Activated T-helper 1 cell treated with anti-CD3 and anti-CD28 coated beads, Interleukin-12 subunit alpha, Interleukin-12 subunit beta, Interleukin-2, Interleukin-4 antibody, amounts not matched to agents 30 ng/mL and 10 ng/mL and 1 ng/mL, durations not matched to agents 14 hours and 24 hours and 36 hours (primary cell): ENCODE measurements at regions not wholly inside any gene's neighbourhood (a gene's known extent, or its start where the extent isn't known, plus 50 kb on each side); places are given as distances from the start of the nearest gene placed in this dataset.
A peak's percentile ranks its signal among the peaks of the same experiment; 100 is the strongest.

Source experiments
- DNase-seq: peaks from one replicate; pipeline ENCODE4 v3.0.0; 2021; ENCODE audit warnings: low spot score
- H3K27ac Mint-ChIP-seq: one replicate; pipeline ENCODE4 v1.8.0; 2021; ENCODE audit warnings: mild to moderate bottlenecking, mixed read lengths
- H3K27me3 Mint-ChIP-seq: one replicate; pipeline ENCODE4 v1.8.0; 2022; ENCODE audit warnings: mild to moderate bottlenecking, moderate library complexity, mixed read lengths; ENCODE audit not compliant: insufficient read depth
- H3K36me3 Mint-ChIP-seq: one replicate; pipeline ENCODE4 v1.8.0; 2021; ENCODE audit warnings: low read depth, mixed read lengths
- H3K4me1 Mint-ChIP-seq: one replicate; pipeline ENCODE4 v1.8.0; 2021; ENCODE audit warnings: low read depth, mixed read lengths
- H3K4me3 Mint-ChIP-seq: one replicate; pipeline ENCODE4 v1.8.0; 2021; ENCODE audit warnings: mild to moderate bottlenecking, moderate library complexity, mixed read lengths
- H3K9me3 Mint-ChIP-seq: one replicate; pipeline ENCODE4 v1.8.0; 2021; ENCODE audit warnings: mixed read lengths
- intact Hi-C: fragments of 100-400 bp; cut with micrococcal nuclease; formaldehyde crosslinking; loops from one replicate; pipeline ENCODE4 v1.15.1; 2024

DNA sequence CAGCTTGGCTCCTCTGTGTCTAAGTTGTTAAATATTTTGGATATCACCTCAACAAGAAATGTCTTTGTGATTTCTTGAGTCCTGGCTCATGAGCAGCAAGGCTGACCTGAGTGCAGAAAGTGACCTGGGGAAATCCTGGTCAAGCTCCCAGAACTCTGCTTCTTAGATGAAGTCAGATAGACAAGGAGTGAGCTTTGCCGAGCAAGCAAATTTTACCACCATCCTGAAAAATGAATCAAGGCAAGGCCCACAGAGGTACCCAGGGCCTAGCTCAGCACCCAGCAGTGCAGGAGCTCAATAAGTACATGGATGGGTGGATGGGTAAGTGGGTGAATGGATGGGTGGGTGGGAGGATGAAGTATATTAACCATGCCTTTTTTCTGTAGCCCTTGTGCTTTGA is 291.8 kb downstream of the UACA start:
- Mint-ChIP-seq H3K36me3 (peaks cover 4% of the 10 kb centered on the region), H3K4me1 (peaks cover 36% of the 10 kb centered on the region), H3K4me3 (no peak overlapping the region), H3K27me3 (peaks cover 77% of the 10 kb centered on the region), H3K27ac (no peak overlapping the region), H3K9me3 (no peaks in the 10 kb centered on the region)
- intact Hi-C loops: no loop called here
- no peak for DNase-seq

DNA sequence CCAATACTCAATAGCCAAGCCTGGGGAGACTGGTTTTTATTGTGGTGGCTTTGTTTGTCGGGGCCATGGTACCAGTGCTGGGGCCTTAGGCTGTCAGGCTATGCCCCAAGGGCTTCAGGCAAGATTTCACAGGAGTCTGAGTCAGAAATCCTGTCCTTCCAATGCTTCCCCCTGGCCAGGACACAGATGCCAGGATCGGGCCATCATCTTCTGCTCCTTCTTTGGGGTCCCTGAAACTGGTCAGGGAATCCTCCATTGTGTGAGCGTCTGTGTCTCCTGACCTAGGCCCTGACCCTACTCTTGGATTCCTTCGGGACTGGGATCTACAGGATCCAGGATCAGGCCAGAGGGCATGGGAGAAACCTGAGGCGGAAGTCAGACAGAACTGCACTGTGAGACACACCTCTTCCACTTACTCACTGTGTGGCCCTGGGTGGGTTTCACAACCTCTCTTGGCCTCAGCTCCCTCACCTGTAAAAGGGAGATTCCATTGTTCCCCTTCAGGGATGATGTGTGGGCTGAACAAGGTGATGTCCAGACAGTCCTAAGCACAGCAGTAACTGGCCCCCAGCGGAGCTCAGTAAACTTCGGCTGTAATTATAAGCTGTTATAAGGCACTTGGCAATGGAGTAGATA is 292.7 kb downstream of the UACA start:
- intact Hi-C loops: no loop called here
- Mint-ChIP-seq H3K9me3 (no peaks in the 10 kb centered on the region), H3K36me3 (peaks cover 1% of the 10 kb centered on the region), H3K27me3 (peaks cover 70% of the 10 kb centered on the region), H3K4me1 (peaks cover 28% of the 10 kb centered on the region), H3K4me3 (no peak overlapping the region), H3K27ac (no peak overlapping the region)
- DNase-seq: no peak

DNA sequence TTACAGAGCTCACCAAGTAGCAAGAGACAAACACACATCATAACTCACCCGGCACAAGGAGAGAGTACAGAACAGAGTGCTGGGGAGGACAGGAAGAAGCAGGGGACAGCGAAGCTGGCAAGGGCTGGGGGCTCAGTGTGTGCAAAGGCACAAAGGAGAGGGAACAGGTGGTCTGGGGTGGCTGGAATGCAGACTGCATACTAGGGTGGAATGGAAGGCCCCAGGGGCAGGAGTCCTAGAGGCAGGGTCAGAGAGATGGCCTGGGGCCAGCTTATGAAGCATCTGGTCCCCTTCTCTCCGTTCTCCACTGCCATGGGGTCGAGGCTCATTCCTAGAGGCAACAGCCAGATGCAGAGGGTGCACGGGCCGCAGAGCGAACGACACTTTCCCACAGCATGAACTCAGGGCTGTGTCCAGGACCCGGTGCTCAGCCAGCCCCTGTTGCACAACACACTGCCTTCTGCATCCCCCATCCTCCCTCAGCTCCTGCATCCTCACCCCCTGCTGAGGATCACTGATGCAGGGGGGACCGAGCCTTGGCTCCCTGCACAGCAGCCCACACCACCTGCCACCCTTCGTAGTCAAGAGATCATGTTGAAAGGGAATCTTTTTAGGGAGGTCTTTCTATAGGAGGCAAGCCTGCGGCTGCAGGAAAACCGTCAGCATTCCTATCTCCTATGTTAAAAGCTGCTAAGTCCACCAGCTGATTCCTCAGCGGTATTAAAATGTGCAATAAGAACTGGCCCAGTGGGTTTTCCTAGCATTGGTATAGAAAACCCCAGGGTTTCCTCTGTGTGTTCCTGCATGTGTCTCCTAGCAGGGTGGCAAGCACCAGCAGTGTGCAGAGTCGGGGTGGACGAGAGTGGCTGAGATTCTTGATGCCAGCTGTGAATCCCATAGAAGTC is 293.5 kb downstream of the UACA start:
- peaks cover 69% of the 10 kb centered on the region for H3K27me3 Mint-ChIP-seq
- intact Hi-C loops: no loop called here
- no peak overlapping the region for H3K4me3 Mint-ChIP-seq
- peak overlapping the region; percentile 7 for H3K27ac Mint-ChIP-seq
- H3K36me3 Mint-ChIP-seq: peaks cover 1% of the 10 kb centered on the region
- peaks cover 20% of the 10 kb centered on the region for H3K4me1 Mint-ChIP-seq
- H3K9me3 Mint-ChIP-seq: no peaks in the 10 kb centered on the region
- DNase-seq: no peak

DNA sequence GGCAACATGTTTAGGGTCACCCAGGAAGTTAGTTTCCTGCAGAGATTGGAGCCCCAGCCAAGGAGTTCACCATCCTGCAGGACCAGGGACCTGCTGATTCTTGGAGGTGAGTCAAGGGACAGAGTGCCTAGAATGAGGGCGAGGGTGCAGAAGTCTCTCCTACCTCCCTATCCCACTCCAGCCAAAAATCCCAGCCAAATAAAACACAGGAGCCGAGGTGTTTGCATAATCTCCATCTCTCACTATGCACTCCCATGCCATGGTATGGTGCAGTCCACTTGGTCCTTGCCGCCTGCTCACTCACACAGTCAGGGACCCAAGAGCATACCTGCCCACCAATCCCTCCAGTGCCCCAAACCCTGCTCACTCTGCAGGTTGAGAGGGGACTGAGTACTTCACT is 294.2 kb downstream of the UACA start:
- Mint-ChIP-seq H3K4me1 (peaks cover 14% of the 10 kb centered on the region), H3K36me3 (no peaks in the 10 kb centered on the region), H3K27ac (peak overlapping the region; percentile 7), H3K4me3 (no peak overlapping the region), H3K27me3 (peaks cover 72% of the 10 kb centered on the region), H3K9me3 (no peaks in the 10 kb centered on the region)
- DNase-seq: no peak
- intact Hi-C loops: no loop called here

DNA sequence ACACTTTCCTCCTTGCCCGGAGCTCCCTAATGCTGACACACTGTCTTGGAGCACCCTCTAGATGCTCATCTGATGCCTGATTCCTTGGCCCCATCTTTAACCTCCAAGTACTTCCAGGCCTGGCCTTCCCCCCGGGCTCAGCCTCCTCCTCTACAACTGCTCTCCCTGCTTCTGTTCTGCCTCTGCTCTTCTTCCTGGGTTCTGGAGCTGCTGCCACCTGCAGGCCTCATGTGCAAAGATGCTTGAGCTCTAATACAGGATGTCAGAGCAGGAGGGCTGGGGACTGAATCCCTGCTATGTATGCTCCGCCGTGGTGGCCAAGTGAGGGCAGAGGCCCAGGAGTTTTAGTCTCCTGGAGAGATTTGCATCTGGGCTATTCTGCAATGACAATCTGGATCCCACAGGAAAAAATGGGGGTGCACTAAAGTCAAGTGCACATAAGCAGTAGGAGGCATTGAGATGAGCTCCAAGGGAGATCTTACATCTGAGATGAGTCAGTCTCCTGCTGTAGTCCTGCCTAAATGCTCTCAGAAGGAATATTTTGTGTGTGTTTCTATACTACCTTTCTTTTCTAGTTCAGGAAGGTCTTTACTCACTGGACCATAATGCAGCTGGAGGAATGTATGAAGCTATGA is 296.3 kb downstream of the UACA start:
- peaks cover 7% of the 10 kb centered on the region for H3K4me1 Mint-ChIP-seq
- intact Hi-C loops: loop anchor here (1.0 to 2.0 kb wide), 2 partner anchors 890 to 992 kb away; no protein-coding TSS in a partner anchor
- peak; percentile 41 for DNase-seq
- no peak overlapping the region for H3K4me3 Mint-ChIP-seq
- no peak overlapping the region for H3K27ac Mint-ChIP-seq
- peaks cover 71% of the 10 kb centered on the region for H3K27me3 Mint-ChIP-seq
- H3K9me3 Mint-ChIP-seq: no peaks in the 10 kb centered on the region
- H3K36me3 Mint-ChIP-seq: no peaks in the 10 kb centered on the region

DNA sequence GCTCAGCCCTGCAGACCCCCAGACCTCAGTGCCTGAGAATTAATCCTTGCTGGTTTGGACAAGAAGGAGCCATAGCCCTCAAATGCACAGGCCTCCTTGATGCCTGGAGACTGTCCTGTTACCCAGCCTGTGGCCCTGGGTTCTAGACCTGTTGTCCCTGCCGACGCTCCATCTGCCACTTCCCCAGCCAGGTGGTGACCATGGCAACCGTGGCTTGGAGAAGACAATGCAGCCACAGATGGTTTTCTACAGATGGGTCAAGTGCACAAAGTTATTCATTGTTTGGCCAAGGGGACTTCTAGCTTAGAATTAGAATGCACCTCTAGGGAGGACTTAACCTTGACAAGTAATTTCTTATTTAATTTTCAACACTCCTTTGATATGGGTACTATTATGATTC is 297.1 kb downstream of the UACA start:
- Mint-ChIP-seq H3K36me3 (no peaks in the 10 kb centered on the region), H3K27me3 (peaks cover 71% of the 10 kb centered on the region), H3K9me3 (no peaks in the 10 kb centered on the region), H3K4me3 (no peak overlapping the region), H3K4me1 (peaks cover 7% of the 10 kb centered on the region), H3K27ac (no peak overlapping the region)
- DNase-seq: no peak
- intact Hi-C loops: loop anchor here (2.0 kb wide), 1 partner anchor 890 kb away; no protein-coding TSS in a partner anchor

DNA sequence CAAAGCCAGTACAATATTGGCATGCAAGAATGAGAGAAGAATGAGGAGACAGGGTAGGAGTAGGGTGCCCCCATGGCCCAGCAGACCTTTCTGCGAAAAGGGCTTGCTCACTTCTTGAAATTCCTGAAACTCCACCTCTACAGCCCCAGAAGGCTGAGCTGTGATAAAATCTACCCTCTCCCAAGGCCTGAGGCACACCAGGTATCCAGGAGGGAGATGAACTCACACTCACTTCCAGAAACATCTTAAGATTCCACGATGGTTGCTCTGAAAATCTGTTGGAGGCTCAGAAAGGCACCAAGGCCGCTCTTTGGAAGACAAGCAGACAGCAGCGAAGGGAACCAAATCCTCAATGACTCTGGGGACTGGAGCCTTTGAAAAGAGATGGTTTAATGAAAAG is 297.5 kb downstream of the UACA start:
- H3K9me3 Mint-ChIP-seq: no peaks in the 10 kb centered on the region
- peaks cover 9% of the 10 kb centered on the region for H3K4me1 Mint-ChIP-seq
- no peak overlapping the region for H3K4me3 Mint-ChIP-seq
- DNase-seq: no peak
- peaks cover 74% of the 10 kb centered on the region for H3K27me3 Mint-ChIP-seq
- intact Hi-C loops: loop anchor here (2.0 kb wide), 1 partner anchor 889 kb away; no protein-coding TSS in a partner anchor
- no peaks in the 10 kb centered on the region for H3K36me3 Mint-ChIP-seq
- no peak overlapping the region for H3K27ac Mint-ChIP-seq

DNA sequence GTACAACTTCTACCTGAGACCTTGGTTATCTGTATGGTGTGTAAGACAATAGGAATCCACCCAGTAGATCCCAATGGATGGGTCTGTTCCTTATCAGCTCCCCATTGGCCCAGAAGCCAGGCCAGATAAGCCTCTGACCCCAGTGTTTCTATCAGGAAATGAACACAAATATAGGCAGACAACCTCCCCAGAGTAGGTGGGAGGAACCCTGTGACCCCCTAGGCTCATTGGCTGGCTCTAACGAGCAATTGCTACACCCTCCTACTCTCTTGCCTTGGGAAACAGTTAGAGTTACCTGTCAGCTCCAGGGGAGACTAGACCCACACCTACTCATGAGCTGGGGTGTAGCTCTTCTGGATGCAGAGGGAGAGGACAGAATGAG is 299.9 kb downstream of the UACA start:
- Mint-ChIP-seq H3K9me3 (no peaks in the 10 kb centered on the region), H3K4me1 (peaks cover 23% of the 10 kb centered on the region), H3K4me3 (no peak overlapping the region), H3K36me3 (no peaks in the 10 kb centered on the region), H3K27me3 (peaks cover 68% of the 10 kb centered on the region), H3K27ac (no peak overlapping the region)
- no peak for DNase-seq
- intact Hi-C loops: no loop called here

DNA sequence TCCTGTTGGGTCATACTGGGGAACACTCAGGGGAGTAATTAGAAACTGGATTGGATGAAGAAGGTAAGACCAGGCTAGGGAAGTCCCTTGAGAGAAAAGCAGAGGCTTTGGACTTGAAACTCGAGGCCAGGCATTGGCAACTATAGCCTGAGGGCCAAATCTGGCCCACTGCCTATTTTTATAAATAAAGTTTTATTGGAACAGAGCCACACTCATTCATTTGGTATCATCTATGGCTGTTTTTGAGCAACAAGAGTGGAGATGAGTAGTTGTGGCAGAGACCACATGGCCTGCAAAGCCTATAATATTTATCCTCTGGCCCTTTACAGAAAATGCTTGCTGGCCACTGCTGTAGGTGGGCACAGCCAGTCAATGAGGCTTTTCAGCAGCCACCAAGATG is 301.4 kb downstream of the UACA start:
- H3K4me1 Mint-ChIP-seq: peaks cover 21% of the 10 kb centered on the region
- H3K27ac Mint-ChIP-seq: no peak overlapping the region
- DNase-seq: no peak
- intact Hi-C loops: no loop called here
- no peaks in the 10 kb centered on the region for H3K9me3 Mint-ChIP-seq
- peaks cover 67% of the 10 kb centered on the region for H3K27me3 Mint-ChIP-seq
- H3K36me3 Mint-ChIP-seq: no peaks in the 10 kb centered on the region
- no peak overlapping the region for H3K4me3 Mint-ChIP-seq

DNA sequence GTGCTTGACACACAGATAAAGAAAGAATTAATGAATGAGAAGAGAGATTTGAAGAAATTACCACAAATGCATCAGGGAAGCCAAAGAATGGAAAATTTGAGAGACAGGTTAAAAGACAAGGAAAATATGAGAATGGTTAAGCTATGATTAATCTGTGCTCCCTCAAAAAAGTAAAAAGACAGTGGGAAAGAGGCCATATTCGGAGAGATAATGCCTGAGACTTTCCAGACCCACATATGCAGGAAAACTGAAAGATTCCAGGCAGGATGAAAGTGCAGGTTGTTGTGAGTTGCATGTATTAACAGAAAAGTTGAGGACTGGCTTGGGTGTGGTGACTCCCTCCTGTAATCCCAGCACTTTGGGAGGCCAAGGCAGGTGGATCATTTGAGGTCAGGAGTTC is 302.3 kb downstream of the UACA start:
- H3K4me1 Mint-ChIP-seq: peaks cover 17% of the 10 kb centered on the region
- H3K4me3 Mint-ChIP-seq: no peak overlapping the region
- H3K9me3 Mint-ChIP-seq: no peaks in the 10 kb centered on the region
- no peaks in the 10 kb centered on the region for H3K36me3 Mint-ChIP-seq
- DNase-seq: no peak
- H3K27me3 Mint-ChIP-seq: peaks cover 72% of the 10 kb centered on the region
- H3K27ac Mint-ChIP-seq: no peak overlapping the region
- intact Hi-C loops: no loop called here

DNA sequence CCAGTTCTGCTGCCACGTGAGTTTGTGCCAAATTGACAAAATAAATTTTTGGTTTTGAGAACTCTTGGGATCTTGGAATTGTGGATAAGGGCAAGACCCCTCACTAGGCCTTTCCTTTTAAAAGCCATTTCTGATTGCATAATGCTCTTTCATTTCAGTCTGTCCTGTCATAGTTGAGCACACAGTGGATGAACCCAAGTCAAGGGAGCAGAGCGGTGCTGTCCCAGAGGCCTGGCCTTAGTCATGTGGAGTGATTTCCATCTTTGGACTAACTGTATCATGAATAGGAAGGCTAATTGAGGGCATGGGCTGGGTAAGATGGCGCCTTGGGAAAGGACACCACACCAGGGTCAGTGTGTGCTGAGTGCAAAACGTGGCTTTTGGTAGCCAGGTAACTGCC is 304.0 kb downstream of the UACA start:
- no peak for DNase-seq
- Mint-ChIP-seq H3K9me3 (no peaks in the 10 kb centered on the region), H3K27ac (no peak overlapping the region), H3K4me3 (no peak overlapping the region), H3K4me1 (peaks cover 17% of the 10 kb centered on the region), H3K36me3 (no peaks in the 10 kb centered on the region), H3K27me3 (peaks cover 66% of the 10 kb centered on the region)
- intact Hi-C loops: no loop called here

DNA sequence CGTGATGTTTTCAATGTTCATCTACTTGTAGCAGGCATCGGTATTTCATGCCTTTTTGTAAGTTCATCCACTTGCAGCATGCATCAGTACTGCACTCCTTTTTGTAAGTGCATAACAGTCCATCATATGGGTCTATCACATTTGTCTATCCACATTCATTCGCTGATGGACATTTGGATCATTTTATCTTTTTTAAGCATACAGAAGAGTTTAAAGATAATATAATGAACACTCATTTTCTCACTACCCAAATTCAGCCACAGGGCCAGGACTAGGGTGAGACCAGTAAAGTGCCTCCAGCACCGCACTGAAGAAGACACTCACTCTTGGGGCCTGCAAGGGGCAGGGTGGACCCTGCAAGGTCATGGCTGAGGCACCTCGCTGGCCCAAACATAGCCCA is 309.6 kb downstream of the UACA start:
- Mint-ChIP-seq H3K27me3 (peaks cover 54% of the 10 kb centered on the region), H3K27ac (no peak overlapping the region), H3K4me3 (no peak overlapping the region), H3K36me3 (no peaks in the 10 kb centered on the region), H3K4me1 (peaks cover 31% of the 10 kb centered on the region), H3K9me3 (no peaks in the 10 kb centered on the region)
- no peak for DNase-seq
- intact Hi-C loops: no loop called here

DNA sequence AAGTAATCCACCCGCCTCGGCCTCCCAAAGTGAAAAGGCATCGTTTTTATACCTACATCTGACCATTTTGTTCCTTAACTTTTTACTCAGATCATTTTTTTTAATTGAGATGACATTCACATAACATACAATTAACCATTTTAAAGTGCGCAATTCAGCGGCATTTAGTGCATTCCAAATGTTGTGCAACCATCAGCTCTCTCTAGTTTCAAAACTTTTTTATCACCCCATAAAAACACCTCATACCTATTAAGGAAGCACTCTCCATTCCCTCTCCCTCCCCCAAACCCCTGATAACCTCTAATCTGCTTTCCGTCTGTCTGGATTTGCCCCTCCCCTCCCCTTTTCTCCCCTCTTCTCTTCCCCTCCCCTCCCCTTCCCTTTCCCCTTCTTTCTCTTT is 310.1 kb downstream of the UACA start:
- Mint-ChIP-seq H3K4me3 (no peak overlapping the region), H3K36me3 (peaks cover 2% of the 10 kb centered on the region), H3K9me3 (no peaks in the 10 kb centered on the region), H3K27ac (no peak overlapping the region), H3K4me1 (peaks cover 36% of the 10 kb centered on the region), H3K27me3 (peaks cover 55% of the 10 kb centered on the region)
- intact Hi-C loops: no loop called here
- DNase-seq: no peak
